Sigmoid colon (tissue), 4 donors: ENCODE measurements at regions not wholly inside any gene's neighbourhood (a gene's known extent, or its start where the extent isn't known, plus 50 kb on each side); places are given as distances from the start of the nearest gene placed in this dataset.

Experiments used
- CTCF ChIP-seq, 4 experiments: fragments of 450-650 bp in 3 of 4; fragments of 200-600 bp in 1 of 4; IDR thresholded peaks; one replicate each; pipeline ENCODE4 v1.5.1; 2016 to 2019; ENCODE audit warnings: antibody characterized with exemption in 4 of 4, mild to moderate bottlenecking in 3 of 4, moderate library complexity in 2 of 4
- EP300 ChIP-seq, 4 donors: sonication (generic); formaldehyde crosslinking; IDR thresholded peaks; one replicate each; pipeline ENCODE4 v1.6.1; 2017; ENCODE audit warnings: antibody characterized with exemption in 4 of 4
- POLR2A ChIP-seq, 2 donors: fragments of 450-650 bp; IDR thresholded peaks; one replicate each; pipeline ENCODE4 v1.6.1; 2016; ENCODE audit warnings: antibody characterized with exemption in 2 of 2, mild to moderate bottlenecking in 2 of 2, moderate library complexity in 2 of 2
- POLR2AphosphoS5 ChIP-seq, 4 donors: sonication (generic); formaldehyde crosslinking; IDR thresholded peaks; one replicate each; pipeline ENCODE4 v1.6.1; 2017; ENCODE audit warnings: antibody characterized with exemption in 4 of 4

GRCh38 chr5:30505014-30505886 lies 688.2 kb upstream of the CDH6 start:
- TF ChIP-seq CTCF (IDR thresholded peaks at IDR 0.05) (no peak), POLR2A (IDR thresholded peaks at IDR 0.05) (no peak), POLR2AphosphoS5 (IDR thresholded peaks at IDR 0.05) (no peak), EP300 (IDR thresholded peaks at IDR 0.05) (no peak)
